Cardiac muscle cell (in vitro differentiated cells and primary cell): ENCODE measurements at regions not wholly inside any gene's neighbourhood (a gene's known extent, or its start where the extent isn't known, plus 50 kb on each side); places are given as distances from the start of the nearest gene placed in this dataset.

Experiments
- DNase-seq, 2 donors: peaks; one replicate each; pipeline versions ENCODE4 v3.0.0 to v3.0.0-alpha.2; 2010 to 2017; ENCODE audit warnings: low read depth in 1 of 2, low spot score in 1 of 2
- H3K27ac ChIP-seq: fragments of 200-600 bp; sonication (generic); 2 replicates; pipeline ENCODE4 v1.5.1; 2016
- H3K27me3 ChIP-seq: fragments of 200-600 bp; sonication (generic); 2 replicates; pipeline ENCODE4 v1.6.0; 2016; ENCODE audit warnings: control low read depth
- H3K36me3 ChIP-seq: fragments of 200-600 bp; sonication (generic); 2 replicates; pipeline ENCODE4 v1.5.1; 2016; ENCODE audit warnings: control low read depth
- H3K4me1 ChIP-seq: fragments of 200-600 bp; sonication (generic); 2 replicates; pipeline ENCODE4 v1.8.1; 2017; ENCODE audit warnings: low read depth, mild to moderate bottlenecking, mixed run types
- H3K4me3 ChIP-seq: fragments of 200-600 bp; sonication (generic); 2 replicates; pipeline ENCODE4 v1.5.1; 2016; ENCODE audit warnings: mild to moderate bottlenecking
- H3K9me3 ChIP-seq: fragments of 200-600 bp; sonication (generic); 2 replicates; pipeline ENCODE4 v1.5.1; 2017; ENCODE audit warnings: low read depth, mild to moderate bottlenecking, control low read depth
- TF ChIP-seq, protein P1 (sequence below): IDR thresholded peaks from 2 replicates; pipeline ENCODE4 v1.5.1; 2012; ENCODE audit warnings: low read depth, mild to moderate bottlenecking, low read length

- H3K9me3 ChIP-seq, result no peaks in the 10 kb centered on the region
- no peaks in the 10 kb centered on the region for H3K27me3 ChIP-seq
- no peaks in the 10 kb centered on the region for H3K36me3 ChIP-seq
- H3K27ac ChIP-seq, result no peak overlapping the region
- TF ChIP-seq, protein P1, sequence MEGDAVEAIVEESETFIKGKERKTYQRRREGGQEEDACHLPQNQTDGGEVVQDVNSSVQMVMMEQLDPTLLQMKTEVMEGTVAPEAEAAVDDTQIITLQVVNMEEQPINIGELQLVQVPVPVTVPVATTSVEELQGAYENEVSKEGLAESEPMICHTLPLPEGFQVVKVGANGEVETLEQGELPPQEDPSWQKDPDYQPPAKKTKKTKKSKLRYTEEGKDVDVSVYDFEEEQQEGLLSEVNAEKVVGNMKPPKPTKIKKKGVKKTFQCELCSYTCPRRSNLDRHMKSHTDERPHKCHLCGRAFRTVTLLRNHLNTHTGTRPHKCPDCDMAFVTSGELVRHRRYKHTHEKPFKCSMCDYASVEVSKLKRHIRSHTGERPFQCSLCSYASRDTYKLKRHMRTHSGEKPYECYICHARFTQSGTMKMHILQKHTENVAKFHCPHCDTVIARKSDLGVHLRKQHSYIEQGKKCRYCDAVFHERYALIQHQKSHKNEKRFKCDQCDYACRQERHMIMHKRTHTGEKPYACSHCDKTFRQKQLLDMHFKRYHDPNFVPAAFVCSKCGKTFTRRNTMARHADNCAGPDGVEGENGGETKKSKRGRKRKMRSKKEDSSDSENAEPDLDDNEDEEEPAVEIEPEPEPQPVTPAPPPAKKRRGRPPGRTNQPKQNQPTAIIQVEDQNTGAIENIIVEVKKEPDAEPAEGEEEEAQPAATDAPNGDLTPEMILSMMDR, result no peak
- DNase-seq, result no peak
- H3K4me3 ChIP-seq, result no peak overlapping the region
- H3K4me1 ChIP-seq, result no peaks in the 10 kb centered on the region
Measured at GRCh38 chr16:73389085-73389484, 341.2 kb upstream of the ZFHX3 start.

DNA sequence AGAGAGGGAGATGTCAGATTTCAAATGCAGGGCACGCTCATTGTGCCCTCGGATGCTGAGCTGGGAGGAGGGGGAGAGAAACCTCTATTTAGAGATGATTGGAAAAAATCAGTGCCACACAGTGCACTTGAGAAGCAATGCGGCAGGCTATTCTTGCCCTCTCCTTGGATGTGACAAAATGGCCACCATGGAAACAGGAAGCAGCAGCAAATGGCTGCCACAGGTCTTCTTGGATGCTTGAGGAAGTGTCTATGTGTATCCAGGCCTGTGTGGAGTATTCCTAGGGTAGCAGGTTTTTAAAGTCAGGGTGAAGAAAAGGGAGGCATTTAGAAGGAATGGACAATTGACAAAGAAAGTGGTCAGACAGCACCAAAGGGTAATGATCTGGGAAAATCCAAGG is 340.1 kb upstream of the ZFHX3 start:
- Histone ChIP-seq H3K27me3 (no peaks in the 10 kb centered on the region), H3K9me3 (no peaks in the 10 kb centered on the region), H3K27ac (no peak overlapping the region), H3K4me3 (no peak overlapping the region), H3K36me3 (no peaks in the 10 kb centered on the region), H3K4me1 (no peaks in the 10 kb centered on the region)
- TF ChIP-seq, protein P1, result no peak
- no peak for DNase-seq

GRCh38 chr16:73385696-73386095 is 337.8 kb upstream of the ZFHX3 start:
- no peak overlapping the region for H3K4me3 ChIP-seq
- no peaks in the 10 kb centered on the region for H3K36me3 ChIP-seq
- H3K4me1 ChIP-seq, result no peaks in the 10 kb centered on the region
- H3K27me3 ChIP-seq, result no peaks in the 10 kb centered on the region
- H3K27ac ChIP-seq, result no peak overlapping the region
- no peaks in the 10 kb centered on the region for H3K9me3 ChIP-seq
- no peak for DNase-seq
- TF ChIP-seq, protein P1, result no peak

DNA sequence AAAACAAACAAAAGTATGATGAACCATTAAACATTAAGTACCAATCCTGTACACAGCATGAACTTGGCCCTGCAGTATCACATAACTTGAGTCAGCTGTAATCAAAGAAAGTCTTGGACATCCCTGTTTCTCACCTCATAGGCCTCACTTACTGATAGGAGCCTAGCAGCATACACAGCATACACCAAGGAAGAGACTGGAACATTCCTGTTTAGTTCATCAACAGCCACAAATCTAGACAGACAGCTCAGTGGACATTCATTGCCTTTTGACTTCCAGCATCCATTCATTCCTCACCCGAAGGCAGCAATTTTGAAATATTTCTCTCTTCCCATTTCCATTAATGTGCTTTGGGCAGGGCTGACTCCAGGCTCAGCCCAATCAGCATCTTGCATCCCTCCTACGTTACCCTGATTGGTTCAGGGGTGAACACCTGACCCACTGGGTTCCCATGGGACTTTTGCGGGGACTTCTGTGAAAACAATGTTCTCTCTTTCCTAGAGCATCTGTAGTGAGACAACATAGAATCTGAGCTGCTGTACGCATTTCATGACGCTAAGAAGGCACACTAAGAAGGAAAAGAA is 336.7 kb upstream of the ZFHX3 start:
- TF ChIP-seq, protein P1, result no peak
- H3K9me3 ChIP-seq, result no peaks in the 10 kb centered on the region

GRCh38 chr16:73383988-73384365 is 336.0 kb upstream of the ZFHX3 start:
- no peaks in the 10 kb centered on the region for H3K27me3 ChIP-seq
- no peak for DNase-seq
- TF ChIP-seq, protein P1, result no peak
- no peak overlapping the region for H3K4me3 ChIP-seq
- H3K27ac ChIP-seq, result no peak overlapping the region
- H3K36me3 ChIP-seq, result no peaks in the 10 kb centered on the region
- no peaks in the 10 kb centered on the region for H3K9me3 ChIP-seq
- H3K4me1 ChIP-seq, result no peaks in the 10 kb centered on the region

More for the DNA sequence above, 336.7 kb upstream of the ZFHX3 start:
- Histone ChIP-seq H3K4me3 (no peak overlapping the region), H3K27ac (no peak overlapping the region), H3K36me3 (no peaks in the 10 kb centered on the region), H3K4me1 (no peaks in the 10 kb centered on the region), H3K27me3 (no peaks in the 10 kb centered on the region)
- DNase-seq, result no peak
